HuH-7.5 (cell line): ENCODE measurements at regions not wholly inside any gene's neighbourhood (a gene's known extent, or its start where the extent isn't known, plus 50 kb on each side); places are given as distances from the start of the nearest gene placed in this dataset.
"Not testable (repeated sequence)": the region's sequence is repeated elsewhere in the genome, so short reads cannot be mapped to it uniquely, and the experiment has no call there.

Experiments
- DNase-seq: peaks from one replicate; pipeline ENCODE4 v3.0.0; 2011; ENCODE audit warnings: low spot score

DNA sequence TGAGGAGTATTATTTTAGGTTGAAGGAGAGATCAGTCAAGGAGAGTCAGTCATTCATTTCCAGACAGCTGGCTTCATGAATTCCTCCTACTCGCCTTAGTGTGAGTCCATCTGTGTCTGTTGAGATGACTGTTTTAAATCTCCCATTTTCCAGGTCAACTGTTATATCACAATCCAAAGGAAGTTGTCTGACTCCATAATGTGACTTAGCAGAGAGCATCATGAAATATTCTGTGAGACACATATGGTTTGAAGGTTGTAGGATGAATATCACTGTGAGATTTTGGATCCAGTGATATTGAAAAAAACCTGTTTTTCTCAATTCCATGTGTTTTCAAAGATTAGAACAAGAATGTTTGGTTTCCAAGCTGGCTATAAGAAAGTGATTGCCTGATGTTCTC lies 530.2 kb upstream of the MAN1A1 start:
- DNase-seq: no peak

DNA sequence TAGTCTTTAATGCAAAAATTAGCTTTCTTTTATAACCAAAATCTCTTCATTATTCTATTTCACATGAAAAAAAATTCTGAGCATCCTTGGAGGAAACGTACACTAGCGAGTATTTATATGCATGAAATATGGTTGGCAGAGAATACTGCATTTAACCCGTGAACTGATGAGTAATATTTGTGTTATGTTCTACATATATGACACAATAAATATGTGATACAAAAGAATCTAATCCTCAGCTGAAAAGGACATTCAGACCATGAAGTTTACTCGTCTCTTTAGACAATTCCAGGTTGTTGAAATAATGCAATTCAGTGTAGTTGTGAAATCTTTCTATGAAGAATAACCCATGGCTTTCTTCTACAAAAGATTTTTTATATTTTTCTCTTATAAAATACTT lies 524.8 kb upstream of the MAN1A1 start:
- DNase-seq: no peak

DNA sequence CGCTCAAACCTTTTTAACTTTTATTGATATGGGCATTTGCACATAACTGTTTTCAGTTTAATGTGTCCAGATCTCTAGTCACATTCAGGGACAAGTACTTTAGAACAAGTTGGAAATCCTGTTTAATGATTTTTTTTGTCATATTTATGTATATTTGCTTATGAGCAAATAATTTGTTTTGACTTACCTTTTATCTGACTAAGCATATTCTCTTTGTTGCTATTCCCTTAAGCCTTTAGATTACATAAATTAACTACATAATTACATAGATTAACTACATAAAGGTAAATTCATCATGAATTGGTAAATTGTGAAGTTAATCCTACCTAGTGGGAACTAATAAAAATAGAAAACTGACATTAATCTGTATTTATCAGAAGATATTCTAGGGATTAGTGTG lies 523.5 kb upstream of the MAN1A1 start:
- DNase-seq: no peak

DNA sequence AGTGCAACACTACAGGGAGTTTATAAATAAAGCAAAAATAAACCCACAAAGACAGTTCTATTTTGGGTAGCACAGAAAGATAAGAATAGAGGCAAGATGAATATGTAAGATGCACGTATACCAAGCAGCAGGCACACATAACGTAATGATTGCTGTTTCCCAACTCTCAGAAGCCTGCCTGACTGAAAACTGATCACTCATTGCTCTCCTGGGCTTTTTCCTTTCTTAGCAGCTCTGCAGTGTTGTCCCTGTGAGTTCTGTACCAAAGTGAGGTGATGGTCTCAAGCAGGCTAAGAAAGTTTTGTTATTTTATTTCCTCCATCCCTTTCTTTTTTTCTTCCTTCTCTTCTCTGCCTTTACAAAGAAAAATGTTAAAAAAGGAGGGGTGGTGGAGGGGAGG lies 522.0 kb upstream of the MAN1A1 start:
- DNase-seq: no peak

- DNase-seq: no peak
Measured at GRCh38 chr6:119865466-119866350, 516.1 kb upstream of the MAN1A1 start.

GRCh38 chr6:119862719-119863118 lies 513.2 kb upstream of the MAN1A1 start:
- DNase-seq: no peak

DNA sequence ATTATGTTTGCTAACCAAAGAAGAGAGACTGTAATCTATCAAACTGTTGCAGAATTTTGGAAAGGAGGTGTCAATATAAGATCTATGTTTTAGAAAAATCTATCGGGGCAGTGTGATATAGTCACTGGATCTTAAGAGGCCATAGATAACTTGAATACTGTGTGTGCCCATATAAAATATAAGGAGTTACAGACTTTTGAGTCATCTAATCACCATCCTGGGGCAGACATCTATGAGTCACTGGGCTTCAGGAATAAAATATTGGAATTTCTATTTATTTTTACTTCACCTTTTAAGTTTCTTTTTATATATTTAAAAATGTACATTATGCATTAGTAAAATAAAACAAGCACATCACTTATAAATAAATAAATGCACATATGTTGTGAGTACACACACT lies 509.3 kb upstream of the MAN1A1 start:
- DNase-seq: no peak

DNA sequence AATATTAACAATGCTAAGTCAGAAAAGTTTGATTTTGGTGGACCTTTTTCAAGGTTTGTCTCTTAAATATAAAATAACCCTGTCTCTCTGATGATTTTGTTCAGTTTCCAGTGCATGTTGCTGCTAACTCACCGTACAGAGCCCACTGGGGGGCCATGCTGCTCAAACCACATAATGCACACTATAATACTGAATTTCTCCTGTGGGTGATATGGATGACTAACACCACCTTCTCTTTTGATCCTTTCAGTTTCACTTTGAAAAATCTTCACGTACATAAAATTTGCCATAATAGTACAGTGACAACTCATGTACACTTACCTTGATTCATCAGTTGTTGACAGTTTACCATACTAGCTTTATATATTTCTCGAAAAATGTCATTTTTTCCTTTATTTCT lies 506.6 kb upstream of the MAN1A1 start:
- no peak for DNase-seq

- DNase-seq: no peak
Measured at GRCh38 chr6:119848696-119849095, 499.1 kb upstream of the MAN1A1 start.

DNA sequence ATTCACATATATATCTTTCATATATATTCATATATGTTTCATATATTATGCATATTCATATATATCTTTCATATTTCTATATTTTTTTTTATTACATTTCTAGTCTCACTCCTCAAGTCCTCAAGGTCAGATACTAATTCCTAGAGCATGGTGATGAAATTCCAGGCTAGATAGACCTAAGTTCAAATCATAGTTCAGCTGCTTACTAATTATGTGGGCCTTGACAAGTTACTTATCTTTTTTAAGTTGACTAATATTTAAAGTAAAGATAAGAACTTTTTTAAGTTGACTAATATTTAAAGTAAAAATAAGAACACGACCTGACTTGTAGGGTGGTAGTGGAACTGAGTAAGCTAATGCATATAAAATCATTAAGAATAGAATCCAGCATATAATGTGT lies 495.6 kb upstream of the MAN1A1 start:
- DNase-seq: no peak

- no peak for DNase-seq
Measured at GRCh38 chr6:119844387-119844786, 494.8 kb upstream of the MAN1A1 start.

GRCh38 chr6:119842191-119842590 lies 492.6 kb upstream of the MAN1A1 start:
- no peak for DNase-seq

- DNase-seq: no peak
Measured at GRCh38 chr6:119838043-119838442, 488.5 kb upstream of the MAN1A1 start.

- DNase-seq: no peak
Measured at GRCh38 chr6:119834418-119834817, 484.9 kb upstream of the MAN1A1 start.

DNA sequence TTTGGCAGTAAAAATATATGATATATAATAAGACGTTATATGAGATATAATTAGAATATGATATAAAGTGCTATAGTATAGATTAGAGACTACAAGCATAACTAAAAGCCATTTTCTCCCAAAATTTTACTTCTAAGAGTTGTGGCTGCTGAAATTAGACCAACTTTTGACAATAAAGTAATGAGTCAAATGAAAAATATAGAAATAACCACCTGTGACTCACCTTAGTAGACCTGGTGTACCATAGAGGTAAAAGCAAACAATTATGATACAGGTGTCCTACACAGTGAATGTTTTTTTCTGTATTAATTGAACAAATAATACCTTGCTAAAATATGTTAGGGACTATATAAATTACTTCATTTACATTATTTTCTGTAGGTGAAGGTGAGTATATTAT lies 482.9 kb upstream of the MAN1A1 start:
- DNase-seq: no peak

GRCh38 chr6:119830494-119831295 lies 481.1 kb upstream of the MAN1A1 start:
- no peak for DNase-seq

DNA sequence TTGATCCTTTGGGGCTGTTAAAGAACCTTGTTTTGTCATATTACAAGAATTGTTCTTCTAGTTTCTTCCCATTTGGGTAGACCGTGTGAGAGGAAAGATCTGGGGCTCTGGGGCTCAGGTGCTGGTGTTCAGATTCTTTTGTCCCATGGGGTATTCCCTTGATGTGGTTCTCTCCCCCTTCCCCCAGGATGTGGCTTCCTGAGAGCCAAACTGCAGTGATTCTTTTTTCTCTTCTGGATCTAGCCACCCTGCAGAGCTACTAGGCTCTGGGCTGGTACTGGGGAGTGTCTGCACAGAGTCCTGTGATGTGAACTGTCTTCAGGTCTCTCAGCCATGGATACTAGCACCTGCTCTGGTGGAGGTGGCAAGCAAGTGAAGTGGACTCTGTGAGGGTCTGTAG lies 480.5 kb upstream of the MAN1A1 start:
- no peak for DNase-seq

DNA sequence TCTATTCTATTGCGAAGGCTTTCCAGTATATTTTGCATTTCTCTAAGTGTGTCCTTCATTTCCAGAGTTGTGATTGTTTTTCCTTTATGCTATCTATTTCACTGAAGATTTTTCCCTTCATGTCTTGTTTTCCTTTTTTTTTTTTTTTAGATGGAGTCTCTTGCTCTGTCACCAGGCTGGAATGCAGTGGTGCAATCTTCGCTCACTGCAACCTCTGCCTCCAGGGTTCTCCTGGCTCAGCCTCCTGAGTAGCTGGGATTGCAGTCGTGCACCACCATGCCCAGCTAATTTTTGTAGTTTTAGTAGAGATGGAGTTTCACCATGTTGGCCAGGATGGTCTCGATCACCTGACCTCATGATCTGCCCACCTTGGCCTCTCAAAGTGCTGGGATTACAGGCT lies 479.9 kb upstream of the MAN1A1 start:
- not testable (repeated sequence) for DNase-seq

GRCh38 chr6:119829006-119829405 lies 479.4 kb upstream of the MAN1A1 start:
- no peak for DNase-seq

GRCh38 chr6:119821380-119821779 lies 471.8 kb upstream of the MAN1A1 start:
- DNase-seq: no peak

DNA sequence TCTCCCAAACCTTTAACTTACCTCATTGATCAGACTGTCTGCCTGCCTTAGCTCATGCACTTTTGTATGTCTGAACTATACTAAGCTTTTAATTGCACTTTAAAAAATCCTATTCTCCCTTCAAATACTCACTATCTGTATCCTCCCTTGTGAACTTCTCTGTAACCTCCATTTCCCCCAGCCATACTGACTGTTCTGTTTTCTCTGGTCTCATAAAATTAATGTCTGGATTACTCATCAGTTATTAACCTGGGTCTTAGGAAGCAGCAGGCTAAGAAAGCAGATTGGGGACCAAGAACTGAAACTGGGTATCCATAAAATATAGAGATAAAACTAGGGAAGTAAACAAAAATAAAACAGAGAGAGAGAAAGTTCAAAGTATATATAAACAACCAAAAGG lies 469.3 kb upstream of the MAN1A1 start:
- no peak for DNase-seq

DNA sequence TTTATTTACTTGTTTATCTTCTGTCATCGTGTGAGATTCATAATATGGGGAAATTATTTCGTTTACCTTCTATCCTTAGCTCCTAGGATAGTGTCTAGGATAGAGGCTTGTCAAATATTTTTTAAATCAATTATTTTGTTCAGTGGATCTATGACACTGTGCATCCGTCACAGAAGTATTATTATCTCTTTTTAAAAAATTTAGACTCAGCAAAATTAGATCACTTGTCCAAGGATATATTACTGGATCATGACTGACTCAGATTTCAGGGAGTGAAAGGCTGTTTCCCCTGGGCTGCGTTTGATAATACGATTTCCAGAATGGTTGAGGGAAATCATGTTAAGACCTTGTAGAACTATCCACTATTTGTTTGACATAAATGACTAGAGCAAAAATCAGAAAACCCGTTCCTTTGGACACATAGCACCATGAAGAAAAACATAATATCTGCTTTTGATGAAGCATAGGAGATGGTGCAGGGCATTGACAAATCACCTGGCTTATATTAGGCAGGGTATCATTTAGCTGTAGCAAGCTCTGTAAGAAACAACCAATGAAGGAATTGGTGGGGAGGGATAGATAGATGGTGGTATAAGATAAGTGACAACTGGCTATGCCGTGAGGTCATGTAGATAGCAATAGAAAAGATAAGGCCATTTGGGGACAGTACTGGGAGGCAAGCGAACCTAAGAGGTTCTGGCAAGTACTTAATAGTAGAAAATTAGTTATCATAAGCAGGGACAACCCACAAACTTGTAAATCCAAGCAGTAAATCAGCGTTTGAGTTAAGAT lies 465.2 kb upstream of the MAN1A1 start:
- no peak for DNase-seq

DNA sequence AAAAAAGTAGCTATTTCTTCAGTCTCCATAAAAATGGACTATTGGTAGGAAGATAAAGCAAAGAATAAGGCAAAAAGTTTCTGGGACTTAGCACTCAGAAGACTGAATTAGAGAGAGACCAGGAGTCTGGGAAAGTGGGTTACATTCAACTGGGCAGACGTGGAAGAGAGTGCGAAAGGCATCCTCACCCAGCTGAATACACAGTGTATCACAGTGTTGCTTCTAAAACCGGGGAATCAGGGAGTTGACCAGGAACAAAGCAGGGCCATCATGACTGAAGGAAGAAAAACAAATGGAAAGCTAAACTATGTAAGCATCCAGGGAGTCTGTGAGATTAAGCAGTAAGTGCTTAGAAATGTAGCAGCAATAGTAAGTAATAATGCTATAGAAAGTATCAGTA lies 452.9 kb upstream of the MAN1A1 start:
- DNase-seq: no peak
